GM20000 (cell line): ENCODE measurements at regions not wholly inside any gene's neighbourhood (a gene's known extent, or its start where the extent isn't known, plus 50 kb on each side); places are given as distances from the start of the nearest gene placed in this dataset.
"Not testable (repeated sequence)": the region's sequence is repeated elsewhere in the genome, so short reads cannot be mapped to it uniquely, and the experiment has no call there.

Experiments
- DNase-seq: peaks from one replicate; pipeline ENCODE4 v3.0.0; 2012; ENCODE audit warnings: low spot score
- CTCF ChIP-seq: IDR thresholded peaks from 2 replicates; pipeline ENCODE4 v1.5.1; 2012; ENCODE audit warnings: mild to moderate bottlenecking, control low read depth; ENCODE audit errors: extremely low read depth, missing control alignments

DNA sequence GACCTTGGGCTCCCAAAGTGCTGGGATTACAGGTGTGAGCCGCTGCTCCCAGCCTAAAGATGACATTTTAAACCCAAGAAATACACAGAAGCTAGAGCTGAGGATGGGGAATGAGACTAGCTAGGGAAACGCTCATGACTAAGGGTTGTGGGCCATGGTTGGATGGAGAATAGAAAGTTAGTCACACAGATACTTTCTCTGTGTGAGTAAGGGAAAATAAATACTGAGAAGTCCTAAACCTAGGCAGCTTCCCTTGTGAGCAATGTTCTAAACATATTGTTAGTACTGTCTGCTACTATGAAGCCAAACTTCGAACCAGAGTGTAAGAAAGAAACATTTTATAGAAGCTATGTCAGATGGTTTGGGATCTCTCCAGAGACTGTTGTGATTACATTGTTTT lies 304.8 kb upstream of the STAC start:
- no peak for DNase-seq
- TF ChIP-seq CTCF, result no peak

DNA sequence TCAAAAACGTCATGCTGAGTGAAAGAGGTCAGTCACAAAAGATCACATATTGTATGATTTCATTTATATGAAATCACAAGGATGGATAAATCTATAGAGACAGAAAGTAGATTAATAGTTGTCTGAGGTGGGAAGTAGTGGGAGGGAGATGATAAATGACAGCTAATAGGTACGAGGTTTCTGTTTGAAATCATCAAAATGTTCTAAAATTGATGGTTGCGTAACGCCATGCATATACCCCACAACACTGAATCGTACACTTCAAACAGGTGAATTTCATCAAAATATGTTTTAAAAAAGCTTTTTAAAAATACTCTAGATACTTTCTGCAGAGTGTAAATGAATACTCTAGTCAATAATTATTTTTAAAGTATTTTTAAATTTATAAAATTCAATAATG lies 303.0 kb upstream of the STAC start:
- no peak for TF ChIP-seq CTCF

DNA sequence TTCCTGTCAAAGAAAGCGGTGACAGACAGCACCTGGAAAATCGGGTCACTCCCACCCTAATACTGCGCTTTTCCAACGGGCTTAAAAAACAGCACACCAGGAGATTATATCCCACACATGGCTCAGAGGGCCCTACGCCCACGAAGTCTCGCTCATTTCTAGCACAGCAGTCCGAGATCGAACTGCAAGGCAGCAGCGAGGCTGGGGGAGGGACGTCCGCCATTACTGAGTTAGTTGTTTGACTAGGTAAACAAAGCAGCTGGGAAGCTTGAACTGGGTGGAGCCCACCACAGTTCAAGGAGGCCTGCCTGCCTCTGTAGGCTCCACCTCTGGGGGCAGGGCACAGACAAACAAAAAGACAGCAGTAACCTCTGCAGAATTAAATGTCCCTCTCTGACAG lies 297.3 kb upstream of the STAC start:
- DNase-seq, result not testable (repeated sequence)

More for the DNA sequence above, 303.0 kb upstream of the STAC start:
- DNase-seq, result no peak

- DNase-seq, result no peak
- no peak for TF ChIP-seq CTCF
These were observed 285.1 kb upstream of the STAC start for GRCh38 chr3:36095238-36095637.

DNA sequence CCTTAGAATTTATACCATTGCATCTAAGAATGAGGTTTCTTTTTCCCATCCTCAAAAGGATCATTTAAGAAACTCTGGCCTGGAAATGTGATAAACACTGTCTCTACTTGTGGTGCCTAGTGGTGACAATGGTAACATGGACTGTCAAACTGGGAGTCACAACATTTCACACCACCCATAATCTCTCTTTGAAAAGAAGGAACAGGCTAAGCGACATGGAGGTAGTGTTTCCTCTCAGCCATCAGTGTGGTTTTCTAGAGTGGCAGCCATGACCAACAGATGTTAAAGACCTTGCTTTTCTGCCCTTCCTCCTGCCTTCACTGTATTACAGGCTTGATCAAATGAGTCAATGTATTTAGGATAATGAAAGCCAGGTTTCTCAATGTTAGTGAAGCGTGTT lies 283.1 kb upstream of the STAC start:
- DNase-seq, result no peak
- no peak for TF ChIP-seq CTCF

GRCh38 chr3:36114353-36114752 lies 266.0 kb upstream of the STAC start:
- no peak for DNase-seq
- TF ChIP-seq CTCF, result no peak

DNA sequence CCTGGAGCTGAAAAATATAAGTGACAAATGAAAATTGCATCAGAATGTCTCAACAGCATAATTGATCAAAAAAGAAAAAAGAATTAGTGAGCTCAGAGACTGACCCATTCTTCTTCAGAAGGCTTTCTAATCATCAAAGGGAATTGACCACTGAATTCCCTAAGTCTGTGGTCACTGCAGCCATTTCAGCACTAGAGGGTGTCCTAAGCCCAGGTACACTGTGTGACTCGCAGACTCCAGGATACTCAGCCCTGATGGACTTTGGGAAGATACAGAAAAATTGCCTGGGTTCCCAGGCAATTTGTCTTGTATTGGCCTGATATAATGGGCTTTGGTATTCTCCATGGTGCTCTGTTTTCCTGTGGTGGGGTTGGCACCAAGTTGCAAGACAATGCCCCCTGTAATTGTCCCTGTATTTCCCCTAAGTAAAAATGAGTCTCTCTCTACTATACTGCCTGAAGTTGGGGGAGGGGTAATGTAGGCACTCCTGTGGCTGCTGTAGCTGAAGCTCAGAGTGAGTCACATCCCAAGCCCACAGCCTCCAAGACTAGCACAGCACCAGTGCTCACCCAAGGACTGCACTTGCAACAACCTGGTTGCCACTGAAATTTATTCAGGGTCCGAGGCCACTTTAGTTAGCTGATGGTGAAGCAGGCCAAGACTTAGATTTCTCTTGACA lies 256.0 kb upstream of the STAC start:
- no peak for TF ChIP-seq CTCF
- no peak for DNase-seq

DNA sequence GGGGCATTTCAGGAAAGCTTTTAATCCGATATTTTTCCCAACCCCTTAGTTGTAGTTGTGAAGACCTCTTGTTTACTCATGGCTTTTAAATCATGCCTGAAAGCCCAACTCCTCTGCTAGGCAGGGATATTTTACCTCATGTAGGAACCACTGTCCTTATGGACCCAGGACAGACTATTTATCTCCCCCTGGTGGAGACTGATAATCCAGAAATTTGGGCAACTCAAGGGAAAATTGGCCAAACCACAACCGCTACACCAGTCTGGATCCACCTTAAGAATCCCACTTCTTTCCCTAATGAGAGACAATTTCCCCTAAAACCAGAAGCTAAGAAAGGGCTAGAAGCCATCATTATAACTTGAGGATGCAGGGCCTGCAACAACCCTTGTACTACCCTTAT lies 248.1 kb upstream of the STAC start:
- TF ChIP-seq CTCF, result no peak
- DNase-seq, result no peak
